ENCODE measurements at regions not wholly inside any gene's neighbourhood (a gene's known extent, or its start where the extent isn't known, plus 50 kb on each side); places are given as distances from the start of the nearest gene placed in this dataset.
"Not testable (repeated sequence)": the region's sequence is repeated elsewhere in the genome, so short reads cannot be mapped to it uniquely, and the experiment has no call there.

- TF ChIP-seq, protein P1, sequence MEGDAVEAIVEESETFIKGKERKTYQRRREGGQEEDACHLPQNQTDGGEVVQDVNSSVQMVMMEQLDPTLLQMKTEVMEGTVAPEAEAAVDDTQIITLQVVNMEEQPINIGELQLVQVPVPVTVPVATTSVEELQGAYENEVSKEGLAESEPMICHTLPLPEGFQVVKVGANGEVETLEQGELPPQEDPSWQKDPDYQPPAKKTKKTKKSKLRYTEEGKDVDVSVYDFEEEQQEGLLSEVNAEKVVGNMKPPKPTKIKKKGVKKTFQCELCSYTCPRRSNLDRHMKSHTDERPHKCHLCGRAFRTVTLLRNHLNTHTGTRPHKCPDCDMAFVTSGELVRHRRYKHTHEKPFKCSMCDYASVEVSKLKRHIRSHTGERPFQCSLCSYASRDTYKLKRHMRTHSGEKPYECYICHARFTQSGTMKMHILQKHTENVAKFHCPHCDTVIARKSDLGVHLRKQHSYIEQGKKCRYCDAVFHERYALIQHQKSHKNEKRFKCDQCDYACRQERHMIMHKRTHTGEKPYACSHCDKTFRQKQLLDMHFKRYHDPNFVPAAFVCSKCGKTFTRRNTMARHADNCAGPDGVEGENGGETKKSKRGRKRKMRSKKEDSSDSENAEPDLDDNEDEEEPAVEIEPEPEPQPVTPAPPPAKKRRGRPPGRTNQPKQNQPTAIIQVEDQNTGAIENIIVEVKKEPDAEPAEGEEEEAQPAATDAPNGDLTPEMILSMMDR (IDR thresholded peaks at IDR 0.05), result not testable (repeated sequence)
- not testable (repeated sequence) for TF ChIP-seq POLR2A (IDR thresholded peaks at IDR 0.05)
Observed at GRCh38 chr4:57714313-57714712, 604.1 kb upstream of the IGFBP7 start.

Measured in transverse colon (tissue), 3 donors.